ENCODE measurements at regions not wholly inside any gene's neighbourhood (a gene's known extent, or its start where the extent isn't known, plus 50 kb on each side); places are given as distances from the start of the nearest gene placed in this dataset.

DNA sequence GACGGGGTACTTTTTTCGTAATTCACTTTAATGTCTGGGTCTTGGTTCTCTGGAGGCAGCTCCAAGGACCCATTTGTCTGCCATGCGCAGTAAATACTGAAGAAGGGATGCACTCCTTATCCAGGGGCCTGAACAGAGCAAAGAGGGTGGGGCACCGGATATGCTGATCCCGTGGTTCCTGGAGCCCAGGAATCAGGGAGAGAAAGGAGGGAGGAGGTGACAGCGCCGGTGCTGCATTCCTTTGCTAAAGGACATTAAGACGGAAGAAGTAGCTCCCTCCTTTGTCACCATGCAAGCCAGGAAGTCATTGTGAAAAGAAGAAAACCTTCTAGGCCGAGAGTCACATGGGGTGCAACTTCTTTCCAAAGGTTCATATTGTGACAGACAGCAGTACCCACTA, 1057.7 kb downstream of the VRK1 start:
- no peak for DNase-seq (ENCODE audit: low read depth)

DNA sequence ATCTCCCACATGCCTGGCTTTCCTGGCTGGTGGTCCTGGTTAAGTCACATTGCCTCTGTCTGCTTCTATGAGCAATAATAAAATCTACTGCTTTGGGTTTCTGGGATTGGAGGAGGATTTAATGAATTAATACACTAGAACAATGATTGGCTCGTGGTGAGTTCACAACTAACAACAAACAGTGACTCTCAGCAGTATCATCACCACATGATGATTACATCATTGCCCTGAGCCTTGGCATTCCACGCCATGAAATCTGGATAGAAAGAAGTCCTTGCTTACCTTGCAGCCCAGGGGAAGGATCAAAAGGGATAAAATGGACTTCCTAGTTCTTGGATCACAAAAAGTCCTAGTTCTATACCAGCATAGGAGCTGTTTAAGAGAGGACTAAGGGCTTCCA, 1069.0 kb downstream of the VRK1 start:
- DNase-seq (ENCODE audit: low read depth): no peak

GRCh38 chr14:97866664-97867063, 1069.5 kb downstream of the VRK1 start:
- DNase-seq (ENCODE audit: low read depth): no peak

- no peak for DNase-seq (ENCODE audit: low read depth)
Observed at GRCh38 chr14:97873291-97873690, 1076.1 kb downstream of the VRK1 start.

- no peak for DNase-seq (ENCODE audit: low read depth)
Observed at GRCh38 chr14:97874394-97874793, 1077.2 kb downstream of the VRK1 start.

DNA sequence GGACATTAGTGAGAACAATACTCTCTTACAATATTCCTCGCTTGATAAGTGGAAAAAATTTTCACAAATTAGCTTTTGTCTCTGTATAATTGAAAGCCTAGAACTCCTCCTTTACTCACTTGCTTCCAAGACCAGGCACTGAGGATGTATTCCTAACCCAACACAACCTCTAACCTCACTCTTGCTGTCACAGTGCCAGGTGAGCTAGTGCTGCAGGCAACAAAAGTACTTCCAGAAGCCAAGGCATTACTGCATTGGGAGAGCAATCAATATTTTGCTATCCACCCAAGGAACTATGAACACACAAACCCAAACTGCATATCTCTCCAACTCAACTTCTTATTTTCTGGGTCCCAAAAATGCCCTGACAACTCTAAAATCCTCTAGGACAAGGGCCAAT, 1081.0 kb downstream of the VRK1 start:
- no peak for DNase-seq (ENCODE audit: low read depth)

GRCh38 chr14:97878727-97879126, 1081.5 kb downstream of the VRK1 start:
- no peak for DNase-seq (ENCODE audit: low read depth)

DNA sequence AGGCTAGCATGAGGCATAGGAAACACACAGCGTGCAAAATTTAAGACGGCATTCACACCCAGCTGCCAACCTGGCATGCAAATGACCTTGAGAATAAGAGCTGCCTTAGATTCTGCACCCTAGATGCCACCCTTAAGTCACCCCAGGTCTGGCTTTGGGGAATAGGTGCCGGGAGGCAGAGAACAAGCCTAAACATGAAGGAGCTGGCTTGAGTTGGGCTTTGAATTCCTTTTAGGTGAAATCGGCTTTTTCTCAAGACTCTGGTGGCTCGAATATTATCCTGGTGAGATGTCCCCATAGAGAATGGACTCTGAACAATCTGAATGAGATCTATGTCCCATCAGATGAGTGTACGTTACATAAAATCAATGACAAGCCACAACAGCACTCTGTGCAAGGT, 1090.5 kb downstream of the VRK1 start:
- DNase-seq (ENCODE audit: low read depth): no peak

DNA sequence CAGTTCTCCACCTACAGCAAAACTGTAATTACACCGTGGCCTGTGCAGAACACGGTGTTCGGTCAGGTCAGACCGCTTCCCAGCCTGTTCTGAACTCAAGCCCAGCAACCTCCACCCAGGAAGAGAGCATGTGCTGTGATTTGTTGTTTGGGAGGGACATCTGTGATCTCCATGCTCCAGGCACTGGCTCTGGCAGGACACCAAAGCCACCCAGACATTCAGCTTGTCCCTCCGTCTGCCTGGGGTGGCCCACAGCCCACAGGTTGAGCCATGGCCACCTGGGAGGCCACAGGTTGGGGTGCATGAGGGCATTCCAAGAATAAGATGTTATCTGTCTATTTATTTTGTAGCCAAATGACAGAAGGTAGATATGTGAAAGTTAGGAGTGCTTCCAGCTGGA, 1091.1 kb downstream of the VRK1 start:
- DNase-seq (ENCODE audit: low read depth): no peak

DNA sequence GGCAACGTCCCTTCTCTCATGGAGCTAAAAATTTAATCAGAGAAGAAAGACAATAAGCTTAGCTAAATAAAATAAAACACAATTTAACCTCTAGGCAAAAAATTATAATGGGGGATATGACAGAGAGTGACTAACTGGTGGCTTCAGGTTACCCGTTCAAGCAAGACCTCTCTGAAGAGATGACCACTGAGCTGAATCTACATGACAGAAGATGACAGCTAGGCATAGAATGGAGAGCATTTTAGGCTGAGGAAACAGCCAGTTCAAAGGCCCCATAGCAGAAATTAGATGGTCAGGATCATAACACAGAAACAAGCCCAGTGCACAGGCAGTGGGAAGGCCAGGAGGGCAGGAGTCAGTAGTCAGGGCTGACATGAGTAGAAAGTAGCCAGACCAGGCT, 1094.3 kb downstream of the VRK1 start:
- no peak for DNase-seq (ENCODE audit: low read depth)

DNA sequence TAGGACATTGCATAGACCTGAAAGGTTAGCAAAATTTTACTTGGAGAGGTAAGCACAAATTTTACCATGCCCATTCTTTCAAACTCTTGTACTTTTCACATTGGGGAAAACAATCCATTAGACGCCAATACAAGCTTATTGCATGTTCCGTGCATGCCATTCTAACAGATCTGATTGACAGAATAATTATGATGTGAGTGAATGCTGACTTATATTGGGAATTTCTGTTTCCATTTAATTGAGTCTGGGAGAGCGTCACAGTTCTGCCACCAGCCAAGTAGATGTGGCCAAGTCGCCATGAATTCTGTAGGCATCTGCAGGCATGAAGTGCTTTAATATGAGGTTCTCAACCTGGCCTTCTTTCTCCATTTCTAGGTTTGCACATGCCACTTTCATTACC, 1097.4 kb downstream of the VRK1 start:
- DNase-seq (ENCODE audit: low read depth): no peak

- DNase-seq (ENCODE audit: low read depth): no peak
Observed at GRCh38 chr14:97900196-97900854, 1103.1 kb downstream of the VRK1 start.

DNA sequence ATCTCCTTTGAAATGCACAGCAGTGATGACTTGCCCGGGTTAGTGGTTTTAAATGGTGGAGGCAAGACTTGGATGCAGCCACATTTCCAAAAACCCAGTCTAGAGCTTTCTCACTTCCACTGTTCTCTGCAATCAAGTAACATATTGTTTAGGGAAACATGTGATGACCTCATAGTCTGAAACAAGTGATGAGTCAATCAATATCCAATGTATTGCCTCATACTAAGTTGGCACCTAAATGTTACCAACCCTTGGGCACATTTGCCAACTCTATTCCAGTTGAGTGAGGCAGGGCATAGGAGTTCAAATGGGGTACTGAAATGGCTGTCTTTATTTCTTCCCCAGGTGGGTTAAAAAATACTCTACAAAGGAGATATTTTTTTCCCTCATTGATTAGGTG, 1105.4 kb downstream of the VRK1 start:
- DNase-seq (ENCODE audit: low read depth): no peak

GRCh38 chr14:97903821-97904220, 1106.6 kb downstream of the VRK1 start:
- no peak for DNase-seq (ENCODE audit: low read depth)

DNA sequence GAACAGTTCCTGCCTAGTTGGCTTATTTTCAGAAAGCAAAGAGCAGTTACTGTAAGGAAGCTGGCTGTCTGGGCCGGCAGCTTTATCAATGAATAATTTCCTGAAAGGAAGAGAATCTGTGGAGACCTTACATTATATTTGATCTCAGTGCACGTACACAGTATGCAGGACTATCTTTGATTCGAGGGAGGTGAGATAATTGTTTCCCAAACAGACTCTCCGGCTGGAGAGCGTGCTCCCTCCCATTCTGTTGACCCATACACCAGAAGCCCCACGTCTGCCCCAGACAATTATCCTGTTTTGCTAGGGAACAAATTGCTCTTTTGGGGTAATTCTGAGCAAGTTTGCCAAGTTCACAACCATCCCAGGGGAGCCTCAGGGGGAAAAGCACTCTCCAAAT, 1115.0 kb downstream of the VRK1 start:
- no peak for DNase-seq (ENCODE audit: low read depth)

GRCh38 chr14:97916100-97916499, 1118.9 kb downstream of the VRK1 start:
- no peak for DNase-seq (ENCODE audit: low read depth)

GRCh38 chr14:97916669-97917568, 1119.7 kb downstream of the VRK1 start:
- DNase-seq (ENCODE audit: low read depth): no peak

- no peak for DNase-seq (ENCODE audit: low read depth)
Observed at GRCh38 chr14:97920201-97920600, 1123.0 kb downstream of the VRK1 start.

DNA sequence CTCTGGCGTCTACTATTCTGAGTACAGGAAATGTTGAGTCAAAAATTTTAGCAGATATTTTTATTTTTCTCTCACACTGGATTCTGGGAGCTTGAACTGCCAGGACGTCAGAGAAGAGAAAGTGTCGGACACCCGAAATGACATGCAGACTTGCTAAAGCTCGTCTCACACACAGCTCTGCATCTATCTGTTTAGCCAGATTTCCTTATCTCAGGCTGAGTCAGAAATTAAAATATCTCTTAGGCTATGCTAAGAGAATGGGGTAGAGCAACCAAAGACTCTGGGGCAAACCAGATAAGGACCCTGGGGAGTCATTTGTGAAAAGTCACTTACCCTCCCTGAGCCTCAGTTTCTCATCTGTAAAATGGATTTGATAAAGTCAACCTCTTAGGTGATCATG, 1124.1 kb downstream of the VRK1 start:
- no peak for DNase-seq (ENCODE audit: low read depth)

DNA sequence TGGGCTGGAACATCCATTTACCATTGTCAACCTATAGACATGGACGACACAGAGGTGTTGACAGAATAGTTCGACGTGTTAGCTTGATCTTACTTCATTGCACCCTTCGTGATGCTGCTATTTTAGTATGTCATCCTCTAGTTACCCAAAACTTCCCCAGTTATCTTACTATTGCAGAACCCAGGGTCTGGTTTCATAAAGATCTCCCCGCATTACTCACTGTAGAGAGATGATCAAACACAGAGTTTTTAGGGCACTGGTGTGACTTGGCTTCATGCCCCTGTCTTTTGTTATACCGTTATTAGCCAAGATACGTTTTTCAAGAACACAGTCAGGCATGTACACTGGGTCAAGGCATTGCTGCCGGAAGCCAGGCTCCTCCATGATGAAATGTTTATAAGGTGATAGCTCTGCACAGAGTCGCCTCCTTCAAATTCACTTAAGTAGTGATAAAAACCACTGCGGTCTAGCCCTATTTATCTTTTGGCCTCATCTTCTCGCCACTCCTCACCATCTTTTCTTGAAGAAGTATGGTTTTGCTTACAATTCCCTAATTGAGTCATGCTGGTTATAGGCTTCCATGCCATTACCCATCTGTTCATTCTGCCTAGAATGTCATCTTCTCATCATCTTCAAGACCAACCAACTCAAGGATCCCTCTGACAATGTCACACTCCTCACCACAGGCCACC, 1127.9 kb downstream of the VRK1 start:
- DNase-seq (ENCODE audit: low read depth): no peak

DNA sequence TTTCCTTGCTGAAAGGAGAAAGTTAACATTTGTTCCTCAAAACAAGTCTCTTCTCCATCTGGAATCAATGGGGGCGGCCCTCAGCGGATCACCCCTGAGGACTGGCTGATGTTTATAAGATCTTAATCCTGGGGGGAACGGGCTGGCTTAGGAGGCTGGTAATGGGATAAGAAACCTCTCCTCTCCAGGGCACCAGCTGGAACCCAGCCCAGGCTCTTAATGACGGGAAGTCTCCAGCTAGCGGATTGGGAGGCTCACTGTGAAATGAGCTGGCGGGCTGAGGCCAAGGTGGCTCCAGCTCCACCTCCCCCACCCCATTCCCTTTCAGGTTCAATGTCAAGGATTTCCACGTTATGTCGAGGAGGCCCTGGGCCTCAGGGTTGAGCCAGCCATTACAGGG, 1133.0 kb downstream of the VRK1 start:
- DNase-seq (ENCODE audit: low read depth): no peak

DNA sequence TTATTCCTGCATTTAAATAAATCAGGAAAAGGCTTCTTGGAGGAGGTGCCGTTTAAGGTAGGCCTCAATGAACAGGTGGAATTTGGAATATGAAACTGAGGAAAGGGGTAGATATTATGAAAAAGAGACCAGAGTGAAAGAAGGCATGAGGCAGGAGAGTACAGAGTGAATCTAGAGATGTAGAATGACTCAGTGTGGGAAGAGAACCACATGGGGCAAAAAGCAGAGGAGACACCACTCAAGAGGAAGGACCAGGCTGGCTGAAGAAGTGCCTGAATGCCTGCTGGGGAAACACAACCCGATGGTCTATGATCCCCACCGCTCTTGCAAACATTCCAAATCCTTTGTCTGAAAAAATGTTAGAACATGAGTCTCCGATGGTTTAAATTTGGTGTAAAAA, 1134.1 kb downstream of the VRK1 start:
- DNase-seq (ENCODE audit: low read depth): no peak

- DNase-seq (ENCODE audit: low read depth): no peak
Observed at GRCh38 chr14:97942921-97943320, 1145.7 kb downstream of the VRK1 start.
